DND-41 (cell line): ENCODE measurements at regions not wholly inside any gene's neighbourhood (a gene's known extent, or its start where the extent isn't known, plus 50 kb on each side); places are given as distances from the start of the nearest gene placed in this dataset.
"Not testable (repeated sequence)": the region's sequence is repeated elsewhere in the genome, so short reads cannot be mapped to it uniquely, and the experiment has no call there.

Experiments
- ATAC-seq: fragments of 200-7000 bp; cut with Tn5 transposase; 3 replicates; pipeline ENCODE4 v1.9.1; 2021; ENCODE audit warnings: low read depth; ENCODE audit not compliant: insufficient read depth
- DNase-seq: peaks from one replicate; pipeline ENCODE4 v3.0.0-alpha.2; 2020
- H2AFZ ChIP-seq: 2 replicates; pipeline ENCODE4 v1.6.0; 2012; ENCODE audit warnings: low read depth, low read length
- H3K27ac ChIP-seq: 2 replicates; pipeline ENCODE4 v1.5.1; 2012; ENCODE audit warnings: low read length, inconsistent platforms
- H3K27me3 ChIP-seq: fragments of 200-600 bp; sonication (generic); 2 replicates; pipeline ENCODE4 v1.6.0; 2012; ENCODE audit warnings: low read length, mild to moderate bottlenecking, inconsistent platforms; ENCODE audit not compliant: insufficient read depth, poor library complexity
- H3K36me3 ChIP-seq: 2 replicates; pipeline ENCODE4 v1.5.1; 2012; ENCODE audit warnings: low read length, inconsistent platforms; ENCODE audit not compliant: insufficient read depth
- H3K4me1 ChIP-seq: 2 replicates; pipeline ENCODE4 v1.5.1; 2012; ENCODE audit warnings: mild to moderate bottlenecking, low read length; ENCODE audit not compliant: insufficient read depth
- H3K4me2 ChIP-seq: 2 replicates; pipeline ENCODE4 v1.6.0; 2012; ENCODE audit warnings: mild to moderate bottlenecking, moderate library complexity, low read length, inconsistent platforms; ENCODE audit not compliant: insufficient read depth
- H3K4me3 ChIP-seq, 2 experiments: fragments of 200-600 bp in 1 of 2; shearing (Covaris generic) in 1 of 2; 2 replicates each; pipeline ENCODE4 v1.5.1; 2012 to 2016; ENCODE audit warnings: inconsistent platforms in 2 of 2, low read length in 2 of 2, mild to moderate bottlenecking in 2 of 2, low read depth in 1 of 2, moderate library complexity in 1 of 2
- H3K79me2 ChIP-seq: 2 replicates; pipeline ENCODE4 v1.6.0; 2012; ENCODE audit warnings: low read length, inconsistent platforms; ENCODE audit not compliant: insufficient read depth
- H3K9ac ChIP-seq: 2 replicates; pipeline ENCODE4 v1.6.0; 2012; ENCODE audit warnings: low read depth, mild to moderate bottlenecking, inconsistent platforms, low read length, moderate library complexity
- H3K9me3 ChIP-seq: 2 replicates; pipeline ENCODE4 v1.5.1; 2012; ENCODE audit warnings: low read length, moderate library complexity, mild to moderate bottlenecking, inconsistent platforms; ENCODE audit not compliant: insufficient read depth, severe bottlenecking
- H4K20me1 ChIP-seq: 2 replicates; pipeline ENCODE4 v1.6.0; 2012; ENCODE audit warnings: low read length; ENCODE audit not compliant: insufficient read depth
- CTCF ChIP-seq: IDR thresholded peaks from 2 replicates; pipeline ENCODE4 v1.5.1; 2012; ENCODE audit warnings: borderline replicate concordance, low read length, moderate library complexity, mild to moderate bottlenecking; ENCODE audit not compliant: poor library complexity, severe bottlenecking; ENCODE audit errors: extremely low read depth
- EZH2 ChIP-seq: IDR thresholded peaks from 3 replicates; pipeline ENCODE4 v1.6.1; 2012; ENCODE audit warnings: borderline replicate concordance, low read depth, mild to moderate bottlenecking, moderate library complexity, low read length, inconsistent platforms; ENCODE audit not compliant: severe bottlenecking

- Histone ChIP-seq H4K20me1 (no peaks in the 10 kb centered on the region), H3K4me2 (no peak overlapping the region), H3K27ac (no peak overlapping the region), H3K79me2 (no peaks in the 10 kb centered on the region), H2AFZ (no peak overlapping the region), H3K9ac (no peak overlapping the region), H3K36me3 (no peaks in the 10 kb centered on the region), H3K27me3 (no peaks in the 10 kb centered on the region), H3K4me1 (no peaks in the 10 kb centered on the region), H3K9me3 (peaks cover 7% of the 10 kb centered on the region), H3K4me3 (no peak overlapping the region)
- TF ChIP-seq EZH2: no peak
- TF ChIP-seq CTCF: no peak
- DNase-seq (no peak), ATAC-seq (no peak)
Measured at GRCh38 chr15:66886241-66886675, 179.1 kb upstream of the SMAD3 start.

GRCh38 chr15:66886686-66887273 lies 178.6 kb upstream of the SMAD3 start:
- no peaks in the 10 kb centered on the region for H3K36me3 ChIP-seq
- H3K9ac ChIP-seq: no peak overlapping the region
- H2AFZ ChIP-seq: no peak overlapping the region
- no peaks in the 10 kb centered on the region for H4K20me1 ChIP-seq
- no peak overlapping the region for H3K27ac ChIP-seq
- peaks cover 7% of the 10 kb centered on the region for H3K9me3 ChIP-seq
- H3K4me3 ChIP-seq: no peak overlapping the region
- no peak overlapping the region for H3K4me2 ChIP-seq
- no peaks in the 10 kb centered on the region for H3K4me1 ChIP-seq
- H3K27me3 ChIP-seq: no peaks in the 10 kb centered on the region
- no peaks in the 10 kb centered on the region for H3K79me2 ChIP-seq
- ATAC-seq: no peak
- DNase-seq: no peak
- TF ChIP-seq EZH2 (no peak), CTCF (no peak)

- not testable (repeated sequence) for H2AFZ ChIP-seq, H3K79me2 ChIP-seq, ATAC-seq, H3K9ac ChIP-seq, H3K4me2 ChIP-seq, H4K20me1 ChIP-seq, H3K9me3 ChIP-seq, H3K27me3 ChIP-seq, H3K4me3 ChIP-seq, H3K27ac ChIP-seq, DNase-seq, H3K4me1 ChIP-seq, H3K36me3 ChIP-seq
Measured at GRCh38 chr15:66889298-66889697, 176.1 kb upstream of the SMAD3 start.

- Histone ChIP-seq H3K9ac (no peak overlapping the region), H3K4me3 (no peak overlapping the region), H3K9me3 (peaks cover 7% of the 10 kb centered on the region), H2AFZ (no peak overlapping the region), H3K27me3 (no peaks in the 10 kb centered on the region), H3K4me1 (no peaks in the 10 kb centered on the region), H3K36me3 (no peaks in the 10 kb centered on the region), H4K20me1 (no peaks in the 10 kb centered on the region), H3K27ac (no peak overlapping the region), H3K4me2 (no peak overlapping the region), H3K79me2 (no peaks in the 10 kb centered on the region)
- ATAC-seq (no peak), DNase-seq (no peak)
- TF ChIP-seq EZH2: no peak
- no peak for TF ChIP-seq CTCF
Measured at GRCh38 chr15:66891776-66892175, 173.6 kb upstream of the SMAD3 start.
